Astrocyte of the spinal cord (primary cell): ENCODE measurements at regions not wholly inside any gene's neighbourhood (a gene's known extent, or its start where the extent isn't known, plus 50 kb on each side); places are given as distances from the start of the nearest gene placed in this dataset.

Experiments
- DNase-seq: peaks from one replicate; pipeline ENCODE4 v3.0.0; 2011; ENCODE audit warnings: low read depth, low spot score
- H3K4me3 ChIP-seq: 2 replicates; pipeline ENCODE4 v1.5.1; 2011; ENCODE audit warnings: low read depth, mild to moderate bottlenecking, low read length, moderate library complexity
- CTCF ChIP-seq: IDR thresholded peaks from 2 replicates; pipeline ENCODE4 v1.5.1; 2012; ENCODE audit warnings: low read depth, mild to moderate bottlenecking, low read length, inconsistent platforms
- in situ Hi-C: cut with HindIII; loops from 2 replicates; pipeline ENCODE4 v1.10.0; 2017; ENCODE audit warnings: low sequenced_read_pairs

GRCh38 chr2:123906361-123906760 is 118.7 kb upstream of the CNTNAP5 start:
- DNase-seq: no peak
- in situ Hi-C loops: no loop called here
- TF ChIP-seq CTCF: no peak
- no peak overlapping the region for H3K4me3 ChIP-seq

GRCh38 chr2:123908522-123908921 is 116.6 kb upstream of the CNTNAP5 start:
- DNase-seq: no peak
- in situ Hi-C loops: no loop called here
- TF ChIP-seq CTCF: no peak
- H3K4me3 ChIP-seq: no peak overlapping the region

GRCh38 chr2:123912171-123912570 is 112.9 kb upstream of the CNTNAP5 start:
- H3K4me3 ChIP-seq: no peak overlapping the region
- TF ChIP-seq CTCF: no peak
- in situ Hi-C loops: no loop called here
- DNase-seq: no peak

GRCh38 chr2:123913143-123913735 is 111.8 kb upstream of the CNTNAP5 start:
- DNase-seq: no peak
- no peak overlapping the region for H3K4me3 ChIP-seq
- in situ Hi-C loops: no loop called here
- no peak for TF ChIP-seq CTCF

- in situ Hi-C loops: no loop called here
- H3K4me3 ChIP-seq: no peak overlapping the region
- TF ChIP-seq CTCF: no peak
- DNase-seq: no peak
Measured at GRCh38 chr2:123915380-123915779, 109.7 kb upstream of the CNTNAP5 start.

GRCh38 chr2:123916051-123916450 is 109.0 kb upstream of the CNTNAP5 start:
- H3K4me3 ChIP-seq: no peak overlapping the region
- in situ Hi-C loops: no loop called here
- TF ChIP-seq CTCF: no peak
- DNase-seq: no peak

GRCh38 chr2:123916531-123916930 is 108.6 kb upstream of the CNTNAP5 start:
- in situ Hi-C loops: no loop called here

More at GRCh38 chr2:123916531-123916930, 108.6 kb upstream of the CNTNAP5 start:
- H3K4me3 ChIP-seq: no peak overlapping the region
- no peak for DNase-seq
- no peak for TF ChIP-seq CTCF
